ENCODE measurements at regions not wholly inside any gene's neighbourhood (a gene's known extent, or its start where the extent isn't known, plus 50 kb on each side); places are given as distances from the start of the nearest gene placed in this dataset.

DNA sequence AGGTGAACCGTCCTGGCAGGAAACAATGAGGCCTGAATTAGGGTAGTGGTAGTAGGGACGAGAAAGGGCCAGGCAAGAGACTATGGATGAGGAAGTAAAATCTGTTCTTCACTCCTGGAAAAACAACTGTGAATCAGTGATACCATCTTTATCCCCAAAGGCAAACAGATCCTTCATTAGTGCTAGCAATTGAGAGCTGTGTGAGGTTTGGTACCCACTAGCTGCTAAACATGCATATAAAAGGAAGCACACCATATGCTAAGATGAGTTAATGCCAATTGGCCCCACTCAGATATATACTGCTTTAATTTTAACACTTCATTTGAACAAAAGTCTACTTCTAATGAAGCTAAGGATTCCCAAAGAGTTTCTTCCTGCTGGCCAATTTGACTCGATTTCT lies 244.8 kb upstream of the NR4A3 start:
- Histone ChIP-seq H2AFZ (ENCODE audit: insufficient read depth, low read depth, low read length, poor library complexity, severe bottlenecking) (no peak overlapping the region), H3K36me3 (replicated peaks in 1 of 2; ENCODE audit: control insufficient read depth in 1 of 2, insufficient read depth in 2 of 2, low read length in 2 of 2) (no peaks in the 10 kb centered on the region), H3K4me1 (ENCODE audit: control insufficient read depth in 1 of 2, insufficient read depth in 2 of 2, low read length in 2 of 2) (peaks cover 26 to 29% of the 10 kb centered on the region in 2 donors), H3K4me3 (replicated peaks in 1 of 3; ENCODE audit: low read depth in 2 of 3, low read length in 3 of 3) (no peak overlapping the region), H3K9me3 (replicated peaks in 1 of 2; ENCODE audit: control insufficient read depth in 1 of 2, insufficient read depth in 1 of 2, low read length in 2 of 2) (no peaks in the 10 kb centered on the region), H3K27me3 (ENCODE audit: control insufficient read depth in 2 of 2, insufficient read depth in 2 of 2, low read length in 2 of 2) (no peaks in the 10 kb centered on the region), H3K27ac (ENCODE audit: low read depth in 1 of 2, low read length in 2 of 2) (no peak overlapping the region), H3K4me2 (replicated peaks; ENCODE audit: extremely low read depth, low read length, poor library complexity, severe bottlenecking) (no peak overlapping the region), H3K79me2 (ENCODE audit: insufficient read depth, low read length) (no peaks in the 10 kb centered on the region), H4K20me1 (ENCODE audit: insufficient read depth, low read length) (no peaks in the 10 kb centered on the region), H3K9ac (ENCODE audit: insufficient read depth, low read length, poor library complexity, severe bottlenecking) (no peak overlapping the region)
- no CpG with 5 or more reads among the region's 3 CpGs for WGBS (ENCODE audit: insufficient coverage)
- H3K4me3 Mint-ChIP-seq, result no peak overlapping the region
- peaks cover 0 to 3% (median 1%) of the 10 kb centered on the region in 3 donors for H3K27me3 Mint-ChIP-seq (ENCODE audit: low read depth in 3 of 3)
- peaks cover 37% of the 10 kb centered on the region for H3K4me1 Mint-ChIP-seq
- H3K27ac Mint-ChIP-seq, result peak overlapping the region in 1 of 7 donors; percentile 28
- no peak for DNase-seq
- TF ChIP-seq, protein P1, sequence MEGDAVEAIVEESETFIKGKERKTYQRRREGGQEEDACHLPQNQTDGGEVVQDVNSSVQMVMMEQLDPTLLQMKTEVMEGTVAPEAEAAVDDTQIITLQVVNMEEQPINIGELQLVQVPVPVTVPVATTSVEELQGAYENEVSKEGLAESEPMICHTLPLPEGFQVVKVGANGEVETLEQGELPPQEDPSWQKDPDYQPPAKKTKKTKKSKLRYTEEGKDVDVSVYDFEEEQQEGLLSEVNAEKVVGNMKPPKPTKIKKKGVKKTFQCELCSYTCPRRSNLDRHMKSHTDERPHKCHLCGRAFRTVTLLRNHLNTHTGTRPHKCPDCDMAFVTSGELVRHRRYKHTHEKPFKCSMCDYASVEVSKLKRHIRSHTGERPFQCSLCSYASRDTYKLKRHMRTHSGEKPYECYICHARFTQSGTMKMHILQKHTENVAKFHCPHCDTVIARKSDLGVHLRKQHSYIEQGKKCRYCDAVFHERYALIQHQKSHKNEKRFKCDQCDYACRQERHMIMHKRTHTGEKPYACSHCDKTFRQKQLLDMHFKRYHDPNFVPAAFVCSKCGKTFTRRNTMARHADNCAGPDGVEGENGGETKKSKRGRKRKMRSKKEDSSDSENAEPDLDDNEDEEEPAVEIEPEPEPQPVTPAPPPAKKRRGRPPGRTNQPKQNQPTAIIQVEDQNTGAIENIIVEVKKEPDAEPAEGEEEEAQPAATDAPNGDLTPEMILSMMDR (IDR thresholded peaks at IDR 0.05), result no peak
- intact Hi-C loops (cut with micrococcal nuclease), result no loop called here
- peaks cover 0 to 12% (median 5%) of the 10 kb centered on the region in 7 donors for H3K9me3 Mint-ChIP-seq
- H3K36me3 Mint-ChIP-seq, result peaks cover 0 to 3% of the 10 kb centered on the region in 2 donors

DNA sequence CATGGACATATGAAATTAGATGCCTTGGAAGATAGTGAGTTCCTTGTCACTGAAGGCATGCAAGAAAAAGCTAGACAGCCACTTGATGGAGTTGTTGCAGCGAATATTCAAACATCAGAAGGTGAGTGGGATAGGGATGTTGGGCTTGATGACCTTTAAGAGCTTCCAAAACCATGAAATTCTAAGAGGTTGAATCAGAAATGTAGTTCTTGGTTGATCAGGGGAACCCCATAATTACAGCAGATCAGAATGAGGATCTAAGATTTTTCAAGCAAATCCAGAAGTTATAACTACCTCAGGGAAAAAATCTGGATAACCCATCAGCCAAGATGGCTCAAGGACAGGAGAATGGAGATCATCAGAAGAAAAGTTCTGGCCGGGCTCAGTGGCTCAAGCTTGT lies 244.3 kb upstream of the NR4A3 start:
- Histone ChIP-seq H4K20me1 (ENCODE audit: insufficient read depth, low read length) (no peaks in the 10 kb centered on the region), H3K79me2 (ENCODE audit: insufficient read depth, low read length) (no peaks in the 10 kb centered on the region), H3K27ac (ENCODE audit: low read depth in 1 of 2, low read length in 2 of 2) (no peak overlapping the region), H3K9ac (ENCODE audit: insufficient read depth, low read length, poor library complexity, severe bottlenecking) (no peak overlapping the region), H3K36me3 (replicated peaks in 1 of 2; ENCODE audit: control insufficient read depth in 1 of 2, insufficient read depth in 2 of 2, low read length in 2 of 2) (no peaks in the 10 kb centered on the region), H3K4me1 (ENCODE audit: control insufficient read depth in 1 of 2, insufficient read depth in 2 of 2, low read length in 2 of 2) (peaks cover 28 to 32% of the 10 kb centered on the region in 2 donors), H2AFZ (ENCODE audit: insufficient read depth, low read depth, low read length, poor library complexity, severe bottlenecking) (no peak overlapping the region), H3K9me3 (replicated peaks in 1 of 2; ENCODE audit: control insufficient read depth in 1 of 2, insufficient read depth in 1 of 2, low read length in 2 of 2) (no peaks in the 10 kb centered on the region), H3K4me2 (replicated peaks; ENCODE audit: extremely low read depth, low read length, poor library complexity, severe bottlenecking) (no peak overlapping the region), H3K27me3 (ENCODE audit: control insufficient read depth in 2 of 2, insufficient read depth in 2 of 2, low read length in 2 of 2) (no peaks in the 10 kb centered on the region), H3K4me3 (replicated peaks in 1 of 3; ENCODE audit: low read depth in 2 of 3, low read length in 3 of 3) (no peak overlapping the region)
- TF ChIP-seq, protein P1 (IDR thresholded peaks at IDR 0.05), result no peak
- intact Hi-C loops (cut with micrococcal nuclease), result no loop called here
- Mint-ChIP-seq H3K27me3 (ENCODE audit: low read depth in 3 of 3) (peaks cover 0 to 3% (median 0%) of the 10 kb centered on the region in 3 donors), H3K27ac (no peak overlapping the region), H3K36me3 (peaks cover 0 to 3% of the 10 kb centered on the region in 2 donors), H3K9me3 (peaks cover 0 to 12% (median 5%) of the 10 kb centered on the region in 7 donors), H3K4me1 (peaks cover 42% of the 10 kb centered on the region), H3K4me3 (no peak overlapping the region)
- 100% methylated on average over 1 of the region's 2 CpGs for WGBS (ENCODE audit: insufficient coverage)
- DNase-seq, result peak in 1 of 3 donors; percentile 62

All from CD14-positive monocyte (primary cell).